ENCODE measurements at regions not wholly inside any gene's neighbourhood (a gene's known extent, or its start where the extent isn't known, plus 50 kb on each side); places are given as distances from the start of the nearest gene placed in this dataset.
"Not testable (repeated sequence)": the region's sequence is repeated elsewhere in the genome, so short reads cannot be mapped to it uniquely, and the experiment has no call there.

DNA sequence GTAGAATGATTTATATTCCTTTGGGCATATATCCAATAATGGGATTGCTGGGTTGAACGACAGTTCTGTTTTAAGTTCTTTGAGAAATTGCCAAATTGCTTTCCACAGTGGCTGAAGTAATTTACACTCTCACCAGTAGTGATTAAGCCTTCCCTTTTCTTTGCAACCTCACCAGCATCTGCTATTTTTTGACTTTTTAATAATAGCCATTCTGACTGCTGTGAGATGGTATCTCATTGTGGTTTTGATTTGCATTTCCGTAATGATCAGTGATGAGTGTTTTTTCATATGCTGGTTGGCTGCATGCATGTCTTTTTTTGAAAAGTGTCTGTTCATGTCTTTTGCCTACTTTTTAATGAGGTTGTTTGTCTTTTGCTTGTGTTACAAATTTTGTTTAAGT lies 233.8 kb downstream of the SNX19 start:
- not testable (repeated sequence) for H3K4me1 ChIP-seq (ENCODE audit: control insufficient read depth, insufficient read depth, low read length); H3K27me3 ChIP-seq (ENCODE audit: control insufficient read depth, insufficient read depth, low read length, poor library complexity, severe bottlenecking); H3K4me3 ChIP-seq (ENCODE audit: insufficient read depth, low read depth, low read length); H3K27ac ChIP-seq (ENCODE audit: insufficient read depth, low read depth, low read length, poor library complexity, severe bottlenecking); H3K36me3 ChIP-seq (ENCODE audit: control insufficient read depth, insufficient read depth, low read length); H3K9me3 ChIP-seq (ENCODE audit: control insufficient read depth, low read length)
- 80 to 94% methylated on average over 2 of the region's 2 CpGs for WGBS, 2 experiments

DNA sequence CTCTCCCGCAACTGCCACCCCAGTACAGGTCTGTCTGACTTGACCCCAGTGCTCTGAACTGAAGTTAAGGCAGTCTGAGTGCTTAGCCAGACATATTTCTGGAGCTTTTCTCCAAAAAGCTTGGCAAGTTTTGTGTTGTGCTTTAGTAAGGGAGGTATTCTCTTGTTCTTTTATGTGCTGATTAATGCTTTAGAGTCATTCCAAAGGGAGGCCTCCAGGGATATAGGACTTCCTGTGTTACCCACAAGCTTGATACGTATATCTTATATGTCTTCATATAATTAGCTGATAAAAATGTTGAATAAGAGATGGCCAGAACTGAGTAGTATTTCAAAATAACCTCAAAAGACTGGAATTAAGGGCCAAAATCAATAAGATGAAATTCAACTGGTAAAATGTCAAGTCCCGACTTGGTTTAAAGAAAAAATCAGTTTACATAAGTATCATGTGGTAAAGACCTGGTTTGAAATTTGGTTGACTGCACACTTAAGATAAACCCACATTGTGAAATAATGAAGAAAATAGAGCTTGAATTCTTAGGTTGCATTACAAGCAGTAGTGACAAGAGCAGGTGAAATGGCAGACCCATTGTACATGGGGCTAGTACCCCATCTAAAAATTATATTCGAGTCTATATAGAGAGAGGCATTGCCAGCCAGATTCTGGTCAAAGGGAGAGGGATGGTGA lies 226.9 kb downstream of the SNX19 start:
- 94 to 98% methylated on average over 3 to 4 of the region's 4 CpGs for WGBS, 2 experiments
- no peaks in the 10 kb centered on the region for H3K36me3 ChIP-seq (ENCODE audit: control insufficient read depth, insufficient read depth, low read length)
- no peaks in the 10 kb centered on the region for H3K27me3 ChIP-seq (ENCODE audit: control insufficient read depth, insufficient read depth, low read length, poor library complexity, severe bottlenecking)

DNA sequence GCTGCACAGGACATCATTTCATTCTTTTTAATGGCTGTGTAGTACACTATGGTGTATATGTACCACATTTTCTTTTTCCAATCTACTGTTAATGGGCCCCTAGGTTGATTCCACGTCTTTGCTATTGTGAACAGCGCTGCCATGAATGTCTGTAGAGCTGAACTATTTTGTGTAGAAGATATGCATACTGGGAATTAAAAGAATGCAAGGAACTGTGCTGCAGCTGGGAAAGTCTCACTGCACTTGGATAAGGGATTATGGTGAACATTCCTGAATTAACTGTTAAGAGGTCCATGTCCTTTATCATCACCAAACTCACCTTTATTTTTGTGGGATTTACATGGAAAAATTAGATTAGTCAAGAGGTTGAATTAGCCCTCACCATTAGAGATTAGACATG lies 224.7 kb downstream of the SNX19 start:
- H3K4me1 ChIP-seq (ENCODE audit: control insufficient read depth, insufficient read depth, low read length): no peaks in the 10 kb centered on the region
- H3K4me3 ChIP-seq (ENCODE audit: insufficient read depth, low read depth, low read length): no peak overlapping the region
- H3K9me3 ChIP-seq (ENCODE audit: control insufficient read depth, low read length): no peaks in the 10 kb centered on the region
- H3K27me3 ChIP-seq (ENCODE audit: control insufficient read depth, insufficient read depth, low read length, poor library complexity, severe bottlenecking): no peaks in the 10 kb centered on the region
- WGBS, 2 experiments: 92 to 93% methylated on average over 2 of the region's 2 CpGs
- no peaks in the 10 kb centered on the region for H3K36me3 ChIP-seq (ENCODE audit: control insufficient read depth, insufficient read depth, low read length)
- H3K27ac ChIP-seq (ENCODE audit: insufficient read depth, low read depth, low read length, poor library complexity, severe bottlenecking): no peak overlapping the region

More for the DNA sequence above, 226.9 kb downstream of the SNX19 start:
- Histone ChIP-seq H3K9me3 (ENCODE audit: control insufficient read depth, low read length) (no peaks in the 10 kb centered on the region), H3K27ac (ENCODE audit: insufficient read depth, low read depth, low read length, poor library complexity, severe bottlenecking) (no peak overlapping the region), H3K4me3 (ENCODE audit: insufficient read depth, low read depth, low read length) (no peak overlapping the region), H3K4me1 (ENCODE audit: control insufficient read depth, insufficient read depth, low read length) (no peaks in the 10 kb centered on the region)

DNA sequence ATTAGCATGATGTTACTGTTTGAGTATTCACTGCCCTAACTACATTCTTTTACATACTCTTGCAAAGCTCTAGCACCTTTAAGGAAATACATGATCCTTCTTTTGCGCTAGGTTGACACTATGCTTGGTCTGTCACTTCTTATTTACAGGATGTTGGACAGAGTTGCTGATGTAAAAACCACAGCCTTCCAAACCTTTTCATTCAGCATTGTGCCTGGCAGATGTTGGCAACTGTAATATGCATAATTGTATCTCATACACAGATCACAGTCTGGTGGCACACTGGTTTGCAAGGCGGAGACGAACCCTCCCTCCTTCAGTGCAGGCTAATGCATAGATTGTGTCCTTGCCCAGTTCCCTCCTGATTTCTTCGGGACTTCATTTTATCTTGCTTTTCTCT lies 224.1 kb downstream of the SNX19 start:
- H3K4me3 ChIP-seq (ENCODE audit: insufficient read depth, low read depth, low read length): no peak overlapping the region
- H3K27ac ChIP-seq (ENCODE audit: insufficient read depth, low read depth, low read length, poor library complexity, severe bottlenecking): no peak overlapping the region
- H3K4me1 ChIP-seq (ENCODE audit: control insufficient read depth, insufficient read depth, low read length): no peaks in the 10 kb centered on the region
- 95 to 96% methylated on average over 4 of the region's 4 CpGs for WGBS, 2 experiments
- no peaks in the 10 kb centered on the region for H3K36me3 ChIP-seq (ENCODE audit: control insufficient read depth, insufficient read depth, low read length)
- no peaks in the 10 kb centered on the region for H3K9me3 ChIP-seq (ENCODE audit: control insufficient read depth, low read length)
- H3K27me3 ChIP-seq (ENCODE audit: control insufficient read depth, insufficient read depth, low read length, poor library complexity, severe bottlenecking): no peaks in the 10 kb centered on the region

DNA sequence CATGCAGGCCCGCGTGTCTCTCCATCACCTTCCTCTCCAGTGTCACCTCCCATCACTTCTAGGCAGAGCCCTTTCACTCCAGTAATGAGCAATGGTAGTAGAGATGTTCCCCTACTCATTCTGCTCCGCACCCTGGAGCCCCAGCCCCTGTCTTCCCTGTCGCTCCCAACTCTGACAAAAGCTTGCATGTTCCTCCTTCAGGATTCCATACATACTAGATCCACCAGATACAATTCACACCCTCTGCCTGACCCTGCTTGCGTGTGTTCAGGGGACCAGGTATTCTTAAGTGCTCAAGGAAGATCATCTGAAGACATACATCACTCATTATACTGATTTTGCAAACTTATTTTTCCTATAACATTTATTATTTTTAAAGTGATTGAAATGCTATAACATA lies 222.7 kb downstream of the SNX19 start:
- WGBS, 2 experiments: 66 to 74% methylated on average over 5 of the region's 5 CpGs
- Histone ChIP-seq H3K4me3 (ENCODE audit: insufficient read depth, low read depth, low read length) (no peak overlapping the region), H3K27ac (ENCODE audit: insufficient read depth, low read depth, low read length, poor library complexity, severe bottlenecking) (no peak overlapping the region), H3K36me3 (ENCODE audit: control insufficient read depth, insufficient read depth, low read length) (no peaks in the 10 kb centered on the region), H3K4me1 (ENCODE audit: control insufficient read depth, insufficient read depth, low read length) (peaks cover 6% of the 10 kb centered on the region), H3K27me3 (ENCODE audit: control insufficient read depth, insufficient read depth, low read length, poor library complexity, severe bottlenecking) (no peaks in the 10 kb centered on the region), H3K9me3 (ENCODE audit: control insufficient read depth, low read length) (no peaks in the 10 kb centered on the region)

DNA sequence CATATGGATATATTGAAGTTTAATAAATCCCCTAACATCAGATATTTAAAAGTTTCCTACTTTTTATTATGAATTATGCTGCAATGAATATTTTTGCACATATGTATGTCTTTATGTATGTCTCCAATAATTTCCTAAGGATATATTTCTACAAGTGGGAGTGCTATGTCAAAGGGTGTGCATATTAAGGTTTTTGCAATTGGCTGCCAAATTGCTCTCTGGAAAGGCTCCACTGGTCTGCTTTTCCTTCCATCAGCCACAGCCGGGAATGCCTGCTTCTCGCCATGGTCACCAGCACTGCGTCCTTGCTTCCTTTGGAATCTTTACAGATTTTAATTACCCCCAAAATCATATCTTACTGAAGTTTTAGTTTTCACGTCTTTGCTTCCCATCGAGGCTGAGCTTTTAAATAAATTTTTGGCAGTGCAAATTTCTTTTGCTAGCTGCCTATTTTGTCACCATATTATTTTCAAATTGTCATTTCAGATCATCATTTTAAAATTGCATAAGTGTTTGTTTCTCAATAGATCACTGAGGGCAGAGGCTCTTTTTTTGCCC lies 221.7 kb downstream of the SNX19 start:
- H3K4me3 ChIP-seq (ENCODE audit: insufficient read depth, low read depth, low read length): no peak overlapping the region
- 90 to 92% methylated on average over 5 of the region's 5 CpGs for whole genome bisulfite sequencing, 2 experiments
- H3K27me3 ChIP-seq (ENCODE audit: control insufficient read depth, insufficient read depth, low read length, poor library complexity, severe bottlenecking): no peaks in the 10 kb centered on the region
- no peaks in the 10 kb centered on the region for H3K36me3 ChIP-seq (ENCODE audit: control insufficient read depth, insufficient read depth, low read length)
- H3K4me1 ChIP-seq (ENCODE audit: control insufficient read depth, insufficient read depth, low read length): peaks cover 6% of the 10 kb centered on the region
- H3K27ac ChIP-seq (ENCODE audit: insufficient read depth, low read depth, low read length, poor library complexity, severe bottlenecking): no peak overlapping the region
- H3K9me3 ChIP-seq (ENCODE audit: control insufficient read depth, low read length): no peaks in the 10 kb centered on the region

DNA sequence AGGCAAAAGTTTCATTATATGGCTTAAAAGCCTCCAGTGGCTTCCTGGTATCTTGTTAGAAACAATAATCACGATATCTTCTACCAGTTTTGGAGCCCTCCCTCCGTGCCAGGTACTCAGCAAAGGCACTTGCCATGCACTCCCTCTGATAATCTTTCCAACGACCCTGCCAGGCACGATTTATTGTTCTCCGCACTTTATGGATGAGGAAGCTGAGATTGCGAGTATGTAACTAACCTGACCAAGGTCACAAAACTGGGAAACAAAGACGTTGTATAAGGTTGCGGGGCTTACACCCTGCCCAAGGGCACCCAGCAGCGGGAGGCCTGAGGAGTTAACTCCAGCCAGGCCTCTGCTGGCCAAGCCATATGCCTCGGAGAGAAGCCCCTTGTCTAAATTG lies 218.1 kb downstream of the SNX19 start:
- Histone ChIP-seq H3K27ac (ENCODE audit: insufficient read depth, low read depth, low read length, poor library complexity, severe bottlenecking) (no peak overlapping the region), H3K4me3 (ENCODE audit: insufficient read depth, low read depth, low read length) (no peak overlapping the region), H3K36me3 (ENCODE audit: control insufficient read depth, insufficient read depth, low read length) (no peaks in the 10 kb centered on the region), H3K9me3 (ENCODE audit: control insufficient read depth, low read length) (no peaks in the 10 kb centered on the region), H3K4me1 (ENCODE audit: control insufficient read depth, insufficient read depth, low read length) (peaks cover 6% of the 10 kb centered on the region), H3K27me3 (ENCODE audit: control insufficient read depth, insufficient read depth, low read length, poor library complexity, severe bottlenecking) (no peaks in the 10 kb centered on the region)
- WGBS, 2 experiments: 91% methylated on average over 10 of the region's 10 CpGs

DNA sequence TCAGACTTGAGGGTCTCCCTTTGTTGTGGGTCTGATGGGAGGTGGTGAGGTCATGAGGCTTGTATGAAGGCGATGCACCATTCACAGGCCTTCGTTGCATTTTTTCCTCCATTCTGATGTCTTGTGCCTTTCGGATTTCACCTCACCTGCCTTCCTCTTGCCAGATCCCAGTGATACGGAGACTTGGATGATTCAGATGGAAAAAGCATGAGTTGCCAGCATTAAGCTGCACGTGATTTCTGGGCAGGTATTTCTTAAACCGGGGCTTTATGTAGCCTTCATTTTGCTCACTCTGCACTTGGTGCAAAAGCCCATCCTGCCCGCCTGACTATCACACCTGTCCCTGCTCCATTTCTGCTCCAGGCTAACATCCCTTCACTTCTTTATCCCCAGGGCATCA lies 216.7 kb downstream of the SNX19 start:
- H3K4me3 ChIP-seq (ENCODE audit: insufficient read depth, low read depth, low read length): no peak overlapping the region
- no peaks in the 10 kb centered on the region for H3K27me3 ChIP-seq (ENCODE audit: control insufficient read depth, insufficient read depth, low read length, poor library complexity, severe bottlenecking)
- H3K27ac ChIP-seq (ENCODE audit: insufficient read depth, low read depth, low read length, poor library complexity, severe bottlenecking): no peak overlapping the region
- H3K4me1 ChIP-seq (ENCODE audit: control insufficient read depth, insufficient read depth, low read length): peaks cover 6% of the 10 kb centered on the region
- H3K9me3 ChIP-seq (ENCODE audit: control insufficient read depth, low read length): no peaks in the 10 kb centered on the region
- no peaks in the 10 kb centered on the region for H3K36me3 ChIP-seq (ENCODE audit: control insufficient read depth, insufficient read depth, low read length)
- 90 to 91% methylated on average over 7 of the region's 7 CpGs for WGBS, 2 experiments

DNA sequence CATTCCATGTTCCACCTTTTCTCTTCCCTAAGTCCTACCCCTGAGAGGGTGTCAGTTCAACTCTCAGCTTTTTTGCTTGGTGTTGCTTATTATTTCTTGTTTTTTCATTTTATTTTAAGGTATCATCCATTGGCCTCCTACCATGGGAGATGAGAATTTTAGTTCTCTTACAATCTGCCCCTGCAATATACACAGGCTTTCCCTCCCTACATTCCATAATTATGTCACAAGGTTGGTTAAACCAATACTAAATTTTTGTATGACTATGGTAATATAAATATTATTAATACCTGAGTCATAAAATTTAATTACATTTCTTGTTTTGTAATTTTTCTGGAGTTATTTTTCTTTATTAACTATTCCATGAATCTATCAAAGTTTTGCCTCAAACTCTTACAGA lies 216.2 kb downstream of the SNX19 start:
- Histone ChIP-seq H3K4me3 (ENCODE audit: insufficient read depth, low read depth, low read length) (no peak overlapping the region), H3K9me3 (ENCODE audit: control insufficient read depth, low read length) (no peaks in the 10 kb centered on the region), H3K36me3 (ENCODE audit: control insufficient read depth, insufficient read depth, low read length) (no peaks in the 10 kb centered on the region), H3K27ac (ENCODE audit: insufficient read depth, low read depth, low read length, poor library complexity, severe bottlenecking) (no peak overlapping the region), H3K4me1 (ENCODE audit: control insufficient read depth, insufficient read depth, low read length) (peaks cover 6% of the 10 kb centered on the region), H3K27me3 (ENCODE audit: control insufficient read depth, insufficient read depth, low read length, poor library complexity, severe bottlenecking) (no peaks in the 10 kb centered on the region)

DNA sequence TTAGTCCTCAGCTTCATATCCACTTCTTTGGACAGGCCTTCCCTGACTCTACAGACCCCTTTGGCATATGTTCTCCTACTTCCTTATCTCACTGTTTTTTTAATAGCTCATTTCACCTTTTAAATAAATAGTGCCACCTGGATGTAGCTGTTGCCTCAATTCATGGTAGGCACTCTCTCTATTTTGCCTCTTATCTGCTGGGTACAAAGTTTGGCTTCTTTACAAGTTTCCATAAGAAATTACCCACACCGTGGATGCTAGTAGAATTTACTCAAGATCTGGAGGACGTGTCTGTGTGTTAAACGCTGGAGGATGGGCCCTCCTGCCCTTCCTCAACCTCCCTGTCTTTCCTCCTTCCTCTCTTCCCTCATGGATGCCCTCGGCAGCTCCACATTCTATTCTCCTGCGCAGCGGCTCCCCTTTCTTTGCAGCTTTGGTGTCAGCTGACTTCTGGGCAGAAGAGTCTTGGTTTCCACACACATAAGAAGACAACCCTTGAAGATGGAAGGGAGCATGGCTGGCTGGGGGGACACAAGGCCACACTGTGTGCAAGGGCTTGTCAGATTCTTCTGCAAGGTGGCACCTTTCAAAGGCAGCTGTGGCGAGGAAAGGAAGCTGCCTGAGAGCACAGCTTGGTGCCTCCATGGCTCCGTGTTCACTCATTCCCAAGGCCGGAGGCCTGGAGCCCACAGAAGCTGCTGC lies 212.6 kb downstream of the SNX19 start:
- no peaks in the 10 kb centered on the region for H3K4me1 ChIP-seq (ENCODE audit: control insufficient read depth, insufficient read depth, low read length)
- no peaks in the 10 kb centered on the region for H3K36me3 ChIP-seq (ENCODE audit: control insufficient read depth, insufficient read depth, low read length)
- 93 to 95% methylated on average over 9 of the region's 9 CpGs for WGBS, 2 experiments
- no peaks in the 10 kb centered on the region for H3K9me3 ChIP-seq (ENCODE audit: control insufficient read depth, low read length)
- H3K4me3 ChIP-seq (ENCODE audit: insufficient read depth, low read depth, low read length): no peak overlapping the region
- H3K27ac ChIP-seq (ENCODE audit: insufficient read depth, low read depth, low read length, poor library complexity, severe bottlenecking): no peak overlapping the region
- H3K27me3 ChIP-seq (ENCODE audit: control insufficient read depth, insufficient read depth, low read length, poor library complexity, severe bottlenecking): no peaks in the 10 kb centered on the region

All from ectodermal cell (in vitro differentiated cells).